ENCODE measurements at regions not wholly inside any gene's neighbourhood (a gene's known extent, or its start where the extent isn't known, plus 50 kb on each side); places are given as distances from the start of the nearest gene placed in this dataset.

DNA sequence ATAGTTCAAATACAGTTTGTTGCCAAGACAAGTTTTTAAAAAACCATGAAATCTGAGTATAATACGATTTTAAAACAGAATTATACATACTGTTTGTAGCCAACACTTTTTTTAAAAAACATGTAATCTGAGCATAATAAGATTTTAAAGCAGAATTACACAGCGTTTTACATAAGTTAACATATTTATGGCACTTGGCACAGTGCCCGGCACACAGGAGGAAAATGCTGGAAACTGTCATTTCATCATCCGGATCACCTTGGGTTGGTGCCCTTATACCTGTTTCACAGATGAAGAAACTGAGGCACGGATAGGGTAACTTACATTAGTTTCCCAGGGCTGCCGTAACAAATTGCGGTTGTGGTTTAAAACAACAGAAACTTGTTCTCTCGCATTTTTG is 193.0 kb downstream of the BMP7 start:
- TF ChIP-seq, protein P1, sequence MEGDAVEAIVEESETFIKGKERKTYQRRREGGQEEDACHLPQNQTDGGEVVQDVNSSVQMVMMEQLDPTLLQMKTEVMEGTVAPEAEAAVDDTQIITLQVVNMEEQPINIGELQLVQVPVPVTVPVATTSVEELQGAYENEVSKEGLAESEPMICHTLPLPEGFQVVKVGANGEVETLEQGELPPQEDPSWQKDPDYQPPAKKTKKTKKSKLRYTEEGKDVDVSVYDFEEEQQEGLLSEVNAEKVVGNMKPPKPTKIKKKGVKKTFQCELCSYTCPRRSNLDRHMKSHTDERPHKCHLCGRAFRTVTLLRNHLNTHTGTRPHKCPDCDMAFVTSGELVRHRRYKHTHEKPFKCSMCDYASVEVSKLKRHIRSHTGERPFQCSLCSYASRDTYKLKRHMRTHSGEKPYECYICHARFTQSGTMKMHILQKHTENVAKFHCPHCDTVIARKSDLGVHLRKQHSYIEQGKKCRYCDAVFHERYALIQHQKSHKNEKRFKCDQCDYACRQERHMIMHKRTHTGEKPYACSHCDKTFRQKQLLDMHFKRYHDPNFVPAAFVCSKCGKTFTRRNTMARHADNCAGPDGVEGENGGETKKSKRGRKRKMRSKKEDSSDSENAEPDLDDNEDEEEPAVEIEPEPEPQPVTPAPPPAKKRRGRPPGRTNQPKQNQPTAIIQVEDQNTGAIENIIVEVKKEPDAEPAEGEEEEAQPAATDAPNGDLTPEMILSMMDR (conservative IDR thresholded peaks at IDR 0.05; ENCODE audit: low read depth, low read length), result no peak
- TF ChIP-seq EZH2phosphoT487 (IDR thresholded peaks at IDR 0.05; ENCODE audit: borderline replicate concordance, low read length), result no peak

Data from PC-3 (cell line).